Duodenal mucosa (tissue), 2 donors: ENCODE measurements at regions not wholly inside any gene's neighbourhood (a gene's known extent, or its start where the extent isn't known, plus 50 kb on each side); places are given as distances from the start of the nearest gene placed in this dataset.

Experiments
- H3K27ac ChIP-seq: one replicate; pipeline ENCODE4 v1.7.0; 2013; ENCODE audit warnings: low read depth, low read length
- H3K27me3 ChIP-seq, 2 donors: one replicate each; pipeline ENCODE4 v1.7.0; 2013; ENCODE audit warnings: low read length in 2 of 2, control low read depth in 1 of 2; ENCODE audit not compliant: insufficient read depth in 2 of 2, control insufficient read depth in 1 of 2
- H3K36me3 ChIP-seq, 2 donors: one replicate each; pipeline ENCODE4 v1.7.0; 2013; ENCODE audit warnings: low read length in 2 of 2, control low read depth in 1 of 2; ENCODE audit not compliant: insufficient read depth in 2 of 2, control insufficient read depth in 1 of 2
- H3K4me1 ChIP-seq, 2 donors: one replicate each; pipeline ENCODE4 v1.7.0; 2013; ENCODE audit warnings: low read length in 2 of 2, control low read depth in 1 of 2; ENCODE audit not compliant: insufficient read depth in 2 of 2, control insufficient read depth in 1 of 2
- H3K4me3 ChIP-seq, 2 donors: one replicate each; pipeline ENCODE4 v1.7.0; 2013; ENCODE audit warnings: low read length in 2 of 2, low read depth in 1 of 2
- H3K9ac ChIP-seq, 2 donors: one replicate each; pipeline ENCODE4 v1.7.0; 2013; ENCODE audit warnings: low read length in 2 of 2, low read depth in 1 of 2
- H3K9me3 ChIP-seq, 2 donors: one replicate each; pipeline ENCODE4 v1.7.0; 2013; ENCODE audit warnings: low read length in 2 of 2, control low read depth in 1 of 2; ENCODE audit not compliant: control insufficient read depth in 1 of 2

DNA sequence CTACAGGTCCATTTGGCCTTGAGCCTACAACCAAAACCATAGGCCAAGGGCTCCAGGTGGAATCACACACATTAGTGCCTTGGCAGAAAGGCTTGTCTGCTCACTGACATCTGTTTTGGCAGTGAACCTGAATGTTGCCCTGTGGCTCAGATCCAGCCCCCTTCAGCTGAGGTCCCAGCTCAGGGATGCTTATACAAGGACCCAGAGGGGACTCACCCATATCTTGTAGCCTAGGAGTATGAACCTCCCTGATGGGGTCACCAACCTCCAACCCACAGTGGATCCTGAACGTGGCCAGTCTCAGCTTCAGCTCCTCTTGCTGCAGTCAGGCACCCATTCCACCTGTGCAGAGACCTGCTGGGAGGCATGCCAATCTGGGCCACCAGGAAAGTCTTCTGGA, 50.8 kb upstream of the HMX1 start:
- H3K9me3 ChIP-seq: no peaks in the 10 kb centered on the region
- H3K36me3 ChIP-seq: no peaks in the 10 kb centered on the region
- H3K27ac ChIP-seq: no peak overlapping the region
- H3K9ac ChIP-seq: no peak overlapping the region
- H3K27me3 ChIP-seq: no peaks in the 10 kb centered on the region
- no peak overlapping the region for H3K4me3 ChIP-seq
- no peaks in the 10 kb centered on the region for H3K4me1 ChIP-seq

DNA sequence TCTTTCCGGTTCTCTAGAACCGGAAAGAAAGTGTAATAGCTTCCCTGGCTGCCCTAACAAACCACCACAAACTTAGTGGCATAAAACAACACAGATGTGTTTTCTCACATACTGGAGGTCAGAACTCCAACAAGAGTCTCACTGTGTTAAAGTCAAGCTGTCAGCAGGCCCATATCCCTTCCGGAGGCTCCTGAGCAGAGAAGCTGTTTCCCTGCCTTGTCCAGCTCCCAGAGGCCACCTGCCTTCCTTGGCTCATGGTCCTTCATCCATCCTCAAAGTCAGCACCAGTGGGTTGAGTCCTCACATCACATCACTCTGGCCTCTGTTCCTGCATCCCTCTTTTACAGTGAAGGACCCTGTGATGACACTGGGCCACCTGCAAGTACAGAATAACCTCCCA, 49.8 kb upstream of the HMX1 start:
- H3K4me1 ChIP-seq: no peaks in the 10 kb centered on the region
- no peak overlapping the region for H3K27ac ChIP-seq
- no peaks in the 10 kb centered on the region for H3K27me3 ChIP-seq
- H3K36me3 ChIP-seq: no peaks in the 10 kb centered on the region
- H3K9ac ChIP-seq: no peak overlapping the region
- H3K9me3 ChIP-seq: no peaks in the 10 kb centered on the region
- no peak overlapping the region for H3K4me3 ChIP-seq
